GM18498 (cell line): ENCODE measurements at regions not wholly inside any gene's neighbourhood (a gene's known extent, or its start where the extent isn't known, plus 50 kb on each side); places are given as distances from the start of the nearest gene placed in this dataset.
A peak's percentile ranks its signal among the peaks of the same experiment; 100 is the strongest.
"Not testable (repeated sequence)": the region's sequence is repeated elsewhere in the genome, so short reads cannot be mapped to it uniquely, and the experiment has no call there.

ENCODE experiments used
- ATAC-seq: cut with Tn5 transposase; IDR thresholded peaks from one replicate; pipeline ENCODE4 v1.9.1; 2021; ENCODE audit warnings: mild to moderate bottlenecking, moderate library complexity; ENCODE audit not compliant: unreplicated experiment

- peak; percentile 87 for ATAC-seq
These were observed 99.1 kb upstream of the NAP1L1 start for GRCh38 chr12:76183459-76184186.

GRCh38 chr12:76180401-76181277 lies 96.2 kb upstream of the NAP1L1 start:
- no peak for ATAC-seq

GRCh38 chr12:76178452-76178851 lies 94.0 kb upstream of the NAP1L1 start:
- no peak for ATAC-seq

- ATAC-seq: no peak
These were observed 93.3 kb upstream of the NAP1L1 start for GRCh38 chr12:76177821-76178220.

GRCh38 chr12:76176940-76177339 lies 92.5 kb upstream of the NAP1L1 start:
- ATAC-seq: no peak

GRCh38 chr12:76175946-76176345 lies 91.5 kb upstream of the NAP1L1 start:
- ATAC-seq: not testable (repeated sequence)

GRCh38 chr12:76173756-76174155 lies 89.3 kb upstream of the NAP1L1 start:
- ATAC-seq: no peak

- peak; percentile 97 for ATAC-seq
These were observed 74.2 kb upstream of the NAP1L1 start for GRCh38 chr12:76158518-76159321.

- no peak for ATAC-seq
These were observed 72.2 kb upstream of the NAP1L1 start for GRCh38 chr12:76156726-76157125.

- ATAC-seq: no peak
These were observed 71.8 kb upstream of the NAP1L1 start for GRCh38 chr12:76156314-76156713.

- no peak for ATAC-seq
These were observed 70.7 kb upstream of the NAP1L1 start for GRCh38 chr12:76155157-76155670.

- no peak for ATAC-seq
These were observed 69.1 kb upstream of the NAP1L1 start for GRCh38 chr12:76153616-76154015.

GRCh38 chr12:76152181-76152807 lies 67.8 kb upstream of the NAP1L1 start:
- ATAC-seq: peak; percentile 88

- ATAC-seq: no peak
These were observed 59.7 kb upstream of the NAP1L1 start for GRCh38 chr12:76144245-76144549.

- peak; percentile 99 for ATAC-seq
These were observed 59.1 kb upstream of the NAP1L1 start for GRCh38 chr12:76143343-76144244.

- ATAC-seq: no peak
These were observed 57.8 kb upstream of the NAP1L1 start for GRCh38 chr12:76142305-76142704.

GRCh38 chr12:76138656-76139055 lies 54.2 kb upstream of the NAP1L1 start:
- ATAC-seq: no peak

GRCh38 chr12:76137606-76138005 lies 53.1 kb upstream of the NAP1L1 start:
- ATAC-seq: no peak

GRCh38 chr12:76135456-76135855 lies 51.0 kb upstream of the NAP1L1 start:
- ATAC-seq: no peak
